SK-N-SH treated with all-trans-retinoic acid at 6 μM for 48 hours (cell line): ENCODE measurements at regions not wholly inside any gene's neighbourhood (a gene's known extent, or its start where the extent isn't known, plus 50 kb on each side); places are given as distances from the start of the nearest gene placed in this dataset.

Experiments used
- ATAC-seq: fragments of 200-7000 bp; cut with Tn5 transposase; 3 replicates; pipeline ENCODE4 v1.9.1; 2020; ENCODE audit warnings: mild to moderate bottlenecking, moderate library complexity
- ARNTL ChIP-seq: fragments of 450-650 bp; formaldehyde crosslinking; IDR thresholded peaks from 2 replicates; pipeline ENCODE4 v1.5.0; 2020; ENCODE audit warnings: low read depth, mild to moderate bottlenecking, moderate library complexity, borderline replicate concordance
- BACH2 ChIP-seq: fragments of 250-450 bp; sonication (Bioruptor Pico); IDR thresholded peaks from 2 replicates; pipeline ENCODE4 v1.9.0; 2021; ENCODE audit warnings: mild to moderate bottlenecking, borderline replicate concordance
- CREB5 ChIP-seq: fragments of 250-450 bp; sonication (Bioruptor Pico); IDR thresholded peaks from 2 replicates; pipeline ENCODE4 v1.5.1; 2020; ENCODE audit warnings: low read depth, mild to moderate bottlenecking, moderate library complexity
- CSDC2 ChIP-seq: fragments of 250-450 bp; sonication (Bioruptor Pico); IDR thresholded peaks from 2 replicates; pipeline ENCODE4 v1.5.0; 2020; ENCODE audit warnings: mild to moderate bottlenecking, moderate library complexity
- CSRNP3 ChIP-seq: fragments of 250-450 bp; sonication (Bioruptor Pico); IDR thresholded peaks from 2 replicates; pipeline ENCODE4 v1.5.1; 2021; ENCODE audit warnings: mild to moderate bottlenecking, moderate library complexity
- ESRRG ChIP-seq: fragments of 250-450 bp; sonication (Bioruptor Pico); IDR thresholded peaks from 2 replicates; pipeline ENCODE4 v1.6.1; 2021; ENCODE audit warnings: mild to moderate bottlenecking
- GLIS3 ChIP-seq: fragments of 250-450 bp; sonication (Bioruptor Pico); IDR thresholded peaks from 2 replicates; pipeline ENCODE4 v1.5.0; 2020; ENCODE audit warnings: mild to moderate bottlenecking, moderate library complexity
- ISL1 ChIP-seq: fragments of 250-450 bp; sonication (Bioruptor Pico); IDR thresholded peaks from 2 replicates; pipeline ENCODE4 v2.1.2; 2022; ENCODE audit warnings: mild to moderate bottlenecking, moderate library complexity
- OSR1 ChIP-seq: fragments of 250-450 bp; sonication (Bioruptor Pico); IDR thresholded peaks from 2 replicates; pipeline ENCODE4 v1.8.0; 2022; ENCODE audit warnings: moderate library complexity, mild to moderate bottlenecking, inconsistent platforms
- PATZ1 ChIP-seq: fragments of 250-450 bp; sonication (Bioruptor Pico); IDR thresholded peaks from 2 replicates; pipeline ENCODE4 v1.8.0; 2020; ENCODE audit warnings: mild to moderate bottlenecking, moderate library complexity, borderline replicate concordance
- POU6F1 ChIP-seq: fragments of 250-450 bp; sonication (Bioruptor Pico); IDR thresholded peaks from 2 replicates; pipeline ENCODE4 v1.8.0; 2021; ENCODE audit warnings: low read depth, mild to moderate bottlenecking, moderate library complexity, borderline replicate concordance
- PPARA ChIP-seq: fragments of 250-450 bp; sonication (Bioruptor Pico); IDR thresholded peaks from 2 replicates; pipeline ENCODE4 v1.5.0; 2020; ENCODE audit warnings: mild to moderate bottlenecking, borderline replicate concordance
- RARB ChIP-seq: fragments of 250-450 bp; sonication (Bioruptor Pico); IDR thresholded peaks from 2 replicates; pipeline ENCODE4 v1.8.0; 2021; ENCODE audit warnings: mild to moderate bottlenecking, moderate library complexity
- SNAI2 ChIP-seq: fragments of 250-450 bp; sonication (Bioruptor Pico); IDR thresholded peaks from 2 replicates; pipeline ENCODE4 v1.5.0; 2020; ENCODE audit warnings: mild to moderate bottlenecking, moderate library complexity
- TCF4 ChIP-seq: fragments of 250-450 bp; sonication (Bioruptor Pico); IDR thresholded peaks from 2 replicates; pipeline ENCODE4 v1.8.0; 2021; ENCODE audit warnings: mild to moderate bottlenecking, moderate library complexity, borderline replicate concordance
- TOX ChIP-seq: fragments of 250-450 bp; sonication (Bioruptor Pico); IDR thresholded peaks from 2 replicates; pipeline ENCODE4 v1.8.0; 2021; ENCODE audit warnings: mild to moderate bottlenecking, moderate library complexity, borderline replicate concordance
- TSHZ2 ChIP-seq: fragments of 250-450 bp; sonication (Bioruptor Pico); IDR thresholded peaks from 2 replicates; pipeline ENCODE4 v1.5.0; 2020; ENCODE audit warnings: mild to moderate bottlenecking, moderate library complexity
- ZC3H10 ChIP-seq: fragments of 250-450 bp; sonication (Bioruptor Pico); IDR thresholded peaks from 2 replicates; pipeline ENCODE4 v1.5.1; 2021; ENCODE audit warnings: mild to moderate bottlenecking, moderate library complexity
- ZFP3 ChIP-seq: fragments of 250-450 bp; sonication (Bioruptor Pico); IDR thresholded peaks from 2 replicates; pipeline ENCODE4 v1.5.0; 2020; ENCODE audit warnings: mild to moderate bottlenecking, moderate library complexity
- ZNF565 ChIP-seq: fragments of 450-650 bp; formaldehyde crosslinking; conservative IDR thresholded peaks from 2 replicates; pipeline ENCODE4 v1.5.0; 2020; ENCODE audit warnings: low read depth, mild to moderate bottlenecking, moderate library complexity
- ZNF70 ChIP-seq: fragments of 450-650 bp; formaldehyde crosslinking; IDR thresholded peaks from 2 replicates; pipeline ENCODE4 v1.5.0; 2020; ENCODE audit warnings: mild to moderate bottlenecking, moderate library complexity
- ZNF8 ChIP-seq: fragments of 450-650 bp; formaldehyde crosslinking; IDR thresholded peaks from 2 replicates; pipeline ENCODE4 v1.5.0; 2020; ENCODE audit warnings: mild to moderate bottlenecking, moderate library complexity

GRCh38 chr17:31598921-31599571 lies 207.6 kb downstream of the RAB11FIP4 start:
- no peak for TF ChIP-seq CSRNP3 (CRISPR knock-in tag)
- TF ChIP-seq POU6F1, result no peak
- no peak for TF ChIP-seq TCF4 (CRISPR knock-in tag)
- TF ChIP-seq SNAI2 (CRISPR knock-in tag), result no peak
- no peak for TF ChIP-seq CSDC2 (CRISPR knock-in tag)
- no peak for TF ChIP-seq BACH2 (CRISPR knock-in tag)
- TF ChIP-seq ZFP3 (CRISPR knock-in tag), result no peak
- TF ChIP-seq ZNF70, result no peak
- TF ChIP-seq ZC3H10 (CRISPR knock-in tag), result no peak
- no peak for TF ChIP-seq ZNF565
- TF ChIP-seq ZNF8 (CRISPR knock-in tag), result no peak
- no peak for TF ChIP-seq RARB (CRISPR knock-in tag)
- TF ChIP-seq ARNTL (CRISPR knock-in tag), result no peak
- no peak for TF ChIP-seq PPARA (CRISPR knock-in tag)
- no peak for TF ChIP-seq PATZ1 (CRISPR knock-in tag)
- no peak for TF ChIP-seq ISL1 (CRISPR knock-in tag)
- TF ChIP-seq TOX, result no peak
- TF ChIP-seq CREB5 (CRISPR knock-in tag), result no peak
- TF ChIP-seq TSHZ2 (CRISPR knock-in tag), result no peak
- ATAC-seq, result no peak

- TF ChIP-seq CSRNP3 (CRISPR knock-in tag), result no peak
- no peak for TF ChIP-seq ZC3H10 (CRISPR knock-in tag)
- no peak for TF ChIP-seq GLIS3 (CRISPR knock-in tag)
- TF ChIP-seq CSDC2 (CRISPR knock-in tag), result no peak
- no peak for TF ChIP-seq TCF4 (CRISPR knock-in tag)
- no peak for TF ChIP-seq ARNTL (CRISPR knock-in tag)
- TF ChIP-seq TSHZ2 (CRISPR knock-in tag), result no peak
- no peak for TF ChIP-seq ISL1 (CRISPR knock-in tag)
- no peak for TF ChIP-seq ZFP3 (CRISPR knock-in tag)
- TF ChIP-seq POU6F1, result no peak
- no peak for TF ChIP-seq ZNF70
- TF ChIP-seq ESRRG (CRISPR knock-in tag), result no peak
- TF ChIP-seq TOX, result no peak
- no peak for TF ChIP-seq OSR1
- TF ChIP-seq, all 23 proteins: peak for 0
- ATAC-seq, result no peak
These were observed 206.9 kb downstream of the RAB11FIP4 start for GRCh38 chr17:31598399-31598782.
